OCI-LY3 (cell line): ENCODE measurements at regions not wholly inside any gene's neighbourhood (a gene's known extent, or its start where the extent isn't known, plus 50 kb on each side); places are given as distances from the start of the nearest gene placed in this dataset.

Source experiments
- H2AFZ ChIP-seq: fragments of 200-600, 300-600 bp; shearing (Covaris generic); 2 replicates; pipeline ENCODE4 v1.6.0; 2014; ENCODE audit warnings: antibody characterized with exemption, low read depth, low read length
- H3K27ac ChIP-seq: fragments of 200-600, 300-600 bp; sonication (generic); 2 replicates; pipeline ENCODE4 v1.5.1; 2014; ENCODE audit warnings: mild to moderate bottlenecking, low read length, moderate library complexity, mixed read lengths
- H3K27me3 ChIP-seq: fragments of 200-600, 300-600 bp; sonication (generic); 2 replicates; pipeline ENCODE4 v1.6.1; 2014; ENCODE audit warnings: low read depth, low read length, mixed read lengths
- H3K36me3 ChIP-seq: fragments of 200-600, 300-600 bp; sonication (generic); replicated peaks from 2 replicates; pipeline ENCODE3; 2014; ENCODE audit warnings: low read depth, low read length, mixed read lengths
- H3K4me1 ChIP-seq: fragments of 300-600, 200-600 bp; sonication (generic); 2 replicates; pipeline ENCODE4 v1.6.1; 2014; ENCODE audit warnings: low read length, mixed read lengths
- H3K4me2 ChIP-seq: fragments of 200-600, 300-600 bp; sonication (generic); 2 replicates; pipeline ENCODE4 v1.6.1; 2014; ENCODE audit warnings: low read length, mixed read lengths
- H3K4me3 ChIP-seq: fragments of 300-600, 200-600 bp; sonication (generic); 2 replicates; pipeline ENCODE4 v1.5.1; 2014; ENCODE audit warnings: antibody characterized with exemption, mild to moderate bottlenecking, low read length, moderate library complexity
- H3K79me2 ChIP-seq: fragments of 300-600, 200-600 bp; shearing (Covaris generic); 2 replicates; pipeline ENCODE4 v1.6.1; 2014; ENCODE audit warnings: mild to moderate bottlenecking, low read length, mixed read lengths
- H3K9ac ChIP-seq: fragments of 300-600, 200-600 bp; shearing (Covaris generic); 2 replicates; pipeline ENCODE4 v1.6.0; 2014; ENCODE audit warnings: mild to moderate bottlenecking, low read length, moderate library complexity
- H3K9me3 ChIP-seq: fragments of 200-600, 300-600 bp; shearing (Covaris generic); 2 replicates; pipeline ENCODE4 v1.6.1; 2014; ENCODE audit warnings: low read length, mixed read lengths; ENCODE audit not compliant: insufficient read depth
- H4K20me1 ChIP-seq: fragments of 200-600, 300-600 bp; sonication (generic); 2 replicates; pipeline ENCODE4 v1.6.1; 2016; ENCODE audit warnings: low read length, mixed read lengths; ENCODE audit not compliant: insufficient read depth
- CTCF ChIP-seq: fragments of 200-600, 300-600 bp; sonication (generic); IDR thresholded peaks from 2 replicates; pipeline ENCODE4 v1.5.1; 2014; ENCODE audit warnings: antibody characterized with exemption, low read length, low read depth
- EZH2phosphoT487 ChIP-seq: fragments of 200-600 bp; shearing (Covaris generic); IDR thresholded peaks from 2 replicates; pipeline ENCODE4 v1.6.1; 2018; ENCODE audit warnings: antibody characterized with exemption, mixed run types, low read depth

DNA sequence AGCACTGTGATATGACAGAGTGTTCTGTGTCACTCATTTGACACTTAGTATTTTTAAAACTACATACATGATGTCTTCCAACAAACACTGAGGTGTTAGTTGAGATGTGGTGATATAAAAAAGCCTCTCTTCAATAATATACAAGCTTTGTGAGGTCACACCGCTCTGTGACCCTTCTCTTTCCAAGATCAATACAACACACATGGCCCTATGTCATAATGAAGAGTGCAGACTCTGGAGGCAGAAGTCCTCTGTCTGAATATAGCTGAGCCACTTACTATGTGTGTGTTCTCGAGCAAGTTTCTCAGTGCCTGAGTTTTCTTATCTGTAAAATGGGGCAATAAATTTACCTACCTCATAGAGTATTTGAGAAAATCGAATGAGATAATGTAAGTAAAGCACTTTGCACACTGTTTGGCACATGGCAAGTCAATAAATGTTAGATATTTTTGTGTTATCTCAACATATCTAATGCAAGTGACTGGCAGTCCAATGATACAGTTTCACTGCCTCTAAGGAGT lies 499.0 kb upstream of the MARCKS start:
- Histone ChIP-seq H3K9ac (no peak overlapping the region), H3K27ac (no peak overlapping the region), H3K4me3 (no peak overlapping the region), H3K4me1 (no peaks in the 10 kb centered on the region; the same call in 1 of the 2 replicates), H3K36me3 (no peaks in the 10 kb centered on the region), H4K20me1 (no peaks in the 10 kb centered on the region), H3K27me3 (no peaks in the 10 kb centered on the region), H3K79me2 (no peaks in the 10 kb centered on the region), H3K4me2 (no peak overlapping the region), H3K9me3 (no peaks in the 10 kb centered on the region), H2AFZ (no peak overlapping the region)
- TF ChIP-seq CTCF, result no peak
- no peak for TF ChIP-seq EZH2phosphoT487

- no peaks in the 10 kb centered on the region for H3K36me3 ChIP-seq
- H3K27ac ChIP-seq, result no peak overlapping the region
- no peaks in the 10 kb centered on the region for H4K20me1 ChIP-seq
- H3K4me3 ChIP-seq, result no peak overlapping the region
- H3K9ac ChIP-seq, result no peak overlapping the region
- 0 out of 2 replicates have a peak overlapping the region, but pooled peaks have one; percentile 60 for H2AFZ ChIP-seq
- H3K4me1 ChIP-seq, result no peaks in the 10 kb centered on the region; the same call in 1 of the 2 replicates
- H3K27me3 ChIP-seq, result no peaks in the 10 kb centered on the region
- no peak for TF ChIP-seq EZH2phosphoT487
- TF ChIP-seq CTCF, result no peak
- no peaks in the 10 kb centered on the region for H3K79me2 ChIP-seq
- H3K4me2 ChIP-seq, result no peak overlapping the region
- H3K9me3 ChIP-seq, result no peaks in the 10 kb centered on the region
Observed at GRCh38 chr6:113359155-113360140, 497.7 kb upstream of the MARCKS start.

DNA sequence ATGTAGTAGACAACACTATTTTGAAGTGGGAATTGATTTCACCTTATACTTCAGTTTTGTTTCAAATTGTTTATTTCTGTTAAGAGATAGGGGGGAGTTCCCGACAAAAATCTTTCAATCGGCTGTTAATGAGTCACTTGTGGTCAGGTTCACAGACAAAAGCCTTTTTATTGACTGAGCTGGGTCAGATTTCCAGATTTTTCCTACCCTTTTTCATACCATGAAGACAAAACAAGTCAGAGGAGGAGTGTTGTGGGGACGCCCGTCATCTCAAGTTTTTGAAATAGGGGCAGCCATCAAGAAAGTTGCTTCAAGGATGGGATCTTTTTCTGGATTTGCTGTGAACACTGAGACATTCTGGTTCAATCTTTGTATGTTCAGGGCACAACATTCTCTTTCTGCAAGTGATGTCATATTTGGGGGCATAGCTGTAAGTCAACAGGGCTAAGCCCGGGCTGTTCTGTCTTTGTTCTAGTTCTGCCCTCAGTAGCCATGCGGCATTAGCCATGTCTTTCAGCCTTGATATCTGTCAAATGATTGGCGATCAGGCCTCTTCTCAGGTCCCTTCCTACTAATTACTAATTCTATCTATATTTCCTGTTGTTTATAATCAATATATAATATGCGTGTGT lies 496.0 kb upstream of the MARCKS start:
- H3K27ac ChIP-seq, result no peak overlapping the region
- H3K27me3 ChIP-seq, result no peaks in the 10 kb centered on the region
- H3K79me2 ChIP-seq, result no peaks in the 10 kb centered on the region
- no peak overlapping the region for H3K4me2 ChIP-seq
- H3K4me3 ChIP-seq, result no peak overlapping the region
- H3K4me1 ChIP-seq, result no peaks in the 10 kb centered on the region; the same call in 1 of the 2 replicates
- H2AFZ ChIP-seq, result no peak overlapping the region
- TF ChIP-seq EZH2phosphoT487 (no peak), CTCF (no peak)
- no peaks in the 10 kb centered on the region for H3K36me3 ChIP-seq
- no peaks in the 10 kb centered on the region for H3K9me3 ChIP-seq
- H4K20me1 ChIP-seq, result no peaks in the 10 kb centered on the region
- H3K9ac ChIP-seq, result no peak overlapping the region
